MM.1S (cell line): ENCODE measurements at regions not wholly inside any gene's neighbourhood (a gene's known extent, or its start where the extent isn't known, plus 50 kb on each side); places are given as distances from the start of the nearest gene placed in this dataset.

ENCODE experiments used
- DNase-seq: peaks from one replicate; pipeline ENCODE4 v3.0.0-alpha.2; 2015
- H2AFZ ChIP-seq: fragments of 300-600 bp; sonication (generic); 2 replicates; pipeline ENCODE4 v1.6.0; 2016; ENCODE audit warnings: antibody characterized with exemption, low read length
- H3F3A ChIP-seq: fragments of 300-600 bp; sonication (generic); 2 replicates; pipeline ENCODE4 v1.6.1; 2016; ENCODE audit warnings: mild to moderate bottlenecking, antibody characterized with exemption, low read length, moderate library complexity, mixed read lengths; ENCODE audit not compliant: insufficient read depth
- H3K27ac ChIP-seq: fragments of 300-600 bp; sonication (generic); 2 replicates; pipeline ENCODE4 v1.5.1; 2016; ENCODE audit warnings: mild to moderate bottlenecking, low read length
- H3K27me3 ChIP-seq: fragments of 300-600 bp; sonication (generic); replicated peaks from 2 replicates; pipeline ENCODE4 v1.6.0; 2016; ENCODE audit warnings: low read length; ENCODE audit not compliant: insufficient read depth
- H3K36me3 ChIP-seq: fragments of 300-600 bp; sonication (generic); replicated peaks from 2 replicates; pipeline ENCODE4 v1.6.1; 2016; ENCODE audit warnings: mild to moderate bottlenecking, low read length, mixed read lengths; ENCODE audit not compliant: insufficient read depth
- H3K4me1 ChIP-seq: fragments of 300-600 bp; sonication (generic); 2 replicates; pipeline ENCODE4 v1.6.1; 2016; ENCODE audit warnings: low read length, mixed read lengths
- H3K4me2 ChIP-seq: fragments of 300-600 bp; sonication (generic); 2 replicates; pipeline ENCODE4 v1.6.0; 2016; ENCODE audit warnings: low read depth, low read length
- H3K4me3 ChIP-seq: fragments of 300-600 bp; sonication (generic); 2 replicates; pipeline ENCODE4 v1.5.1; 2016; ENCODE audit warnings: low read length, mixed read lengths
- H3K79me2 ChIP-seq: fragments of 300-600 bp; sonication (generic); 2 replicates; pipeline ENCODE4 v1.6.1; 2016; ENCODE audit warnings: mixed run types, low read length, mixed read lengths
- H3K9ac ChIP-seq: fragments of 300-600 bp; sonication (generic); 2 replicates; pipeline ENCODE4 v1.6.1; 2016; ENCODE audit warnings: low read length, mixed read lengths
- H3K9me2 ChIP-seq: fragments of 300-600 bp; sonication (generic); replicated peaks from 2 replicates; pipeline ENCODE4 v1.6.1; 2016; ENCODE audit warnings: mild to moderate bottlenecking, low read length, mixed read lengths; ENCODE audit not compliant: insufficient read depth
- H3K9me3 ChIP-seq: fragments of 300-600 bp; sonication (generic); replicated peaks from 2 replicates; pipeline ENCODE4 v1.6.1; 2016; ENCODE audit warnings: mild to moderate bottlenecking, low read length, mixed read lengths; ENCODE audit not compliant: insufficient read depth
- H4K20me1 ChIP-seq: fragments of 300-600 bp; sonication (generic); 2 replicates; pipeline ENCODE4 v1.6.1; 2016; ENCODE audit warnings: mild to moderate bottlenecking, low read length, moderate library complexity, mixed read lengths; ENCODE audit not compliant: insufficient read depth
- EZH2 ChIP-seq: fragments of 300-600 bp; sonication (generic); optimal IDR thresholded peaks from 2 replicates; pipeline ENCODE3; 2017; ENCODE audit warnings: low read depth, mild to moderate bottlenecking, antibody characterized with exemption, low read length, mixed read lengths
- EZH2phosphoT487 ChIP-seq: fragments of 300-600 bp; sonication (generic); IDR thresholded peaks from 2 replicates; pipeline ENCODE4 v1.6.1; 2018; ENCODE audit warnings: antibody characterized with exemption, low read length
- TF ChIP-seq, protein P1 (sequence below): fragments of 300-600 bp; sonication (generic); IDR thresholded peaks from 2 replicates; pipeline ENCODE4 v1.5.1; 2016; ENCODE audit warnings: antibody characterized with exemption, low read length, mixed read lengths

DNA sequence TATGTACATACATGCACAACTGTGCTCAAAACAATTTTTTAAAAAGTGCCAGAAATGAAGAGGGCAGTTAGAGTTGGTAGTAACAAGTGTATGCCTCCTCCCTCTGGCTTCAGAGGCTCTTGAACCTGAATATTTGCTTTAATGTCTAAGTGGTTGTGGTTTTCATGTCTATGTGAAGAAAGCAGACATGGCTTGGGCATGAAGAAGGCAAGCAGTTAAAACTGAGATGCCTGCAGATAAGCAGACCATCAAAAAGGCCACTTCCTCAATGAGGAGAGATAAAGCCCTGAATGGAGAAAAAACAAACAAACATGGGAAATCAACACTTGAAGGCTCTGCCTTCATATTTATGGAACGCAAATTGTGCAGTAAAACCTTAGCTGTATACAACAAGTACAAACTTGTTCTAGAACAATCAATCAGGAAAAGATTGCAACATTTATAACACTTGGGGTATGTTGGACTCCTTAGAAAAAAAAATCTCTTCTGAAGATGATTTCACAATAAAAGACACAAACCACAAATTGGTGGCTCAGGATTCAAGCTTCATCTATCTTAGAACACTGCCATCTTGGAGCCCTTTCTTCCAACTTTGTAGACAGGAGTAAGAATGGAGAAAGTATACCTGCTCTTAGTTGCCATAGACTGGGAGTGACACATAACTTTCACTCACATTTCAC, 52.7 kb upstream of the PLA2G4A start:
- Histone ChIP-seq H3K4me1 (peaks cover 40% of the 10 kb centered on the region), H2AFZ (no peak overlapping the region), H3K27me3 (no peaks in the 10 kb centered on the region), H3K27ac (no peak overlapping the region), H3K9me3 (no peaks in the 10 kb centered on the region), H3K4me2 (no peak overlapping the region), H4K20me1 (no peaks in the 10 kb centered on the region), H3K79me2 (no peaks in the 10 kb centered on the region), H3K36me3 (no peaks in the 10 kb centered on the region), H3F3A (peaks cover 19% of the 10 kb centered on the region), H3K9ac (no peak overlapping the region), H3K4me3 (no peak overlapping the region), H3K9me2 (no peaks in the 10 kb centered on the region)
- TF ChIP-seq EZH2phosphoT487 (no peak), EZH2 (no peak)
- TF ChIP-seq, protein P1, sequence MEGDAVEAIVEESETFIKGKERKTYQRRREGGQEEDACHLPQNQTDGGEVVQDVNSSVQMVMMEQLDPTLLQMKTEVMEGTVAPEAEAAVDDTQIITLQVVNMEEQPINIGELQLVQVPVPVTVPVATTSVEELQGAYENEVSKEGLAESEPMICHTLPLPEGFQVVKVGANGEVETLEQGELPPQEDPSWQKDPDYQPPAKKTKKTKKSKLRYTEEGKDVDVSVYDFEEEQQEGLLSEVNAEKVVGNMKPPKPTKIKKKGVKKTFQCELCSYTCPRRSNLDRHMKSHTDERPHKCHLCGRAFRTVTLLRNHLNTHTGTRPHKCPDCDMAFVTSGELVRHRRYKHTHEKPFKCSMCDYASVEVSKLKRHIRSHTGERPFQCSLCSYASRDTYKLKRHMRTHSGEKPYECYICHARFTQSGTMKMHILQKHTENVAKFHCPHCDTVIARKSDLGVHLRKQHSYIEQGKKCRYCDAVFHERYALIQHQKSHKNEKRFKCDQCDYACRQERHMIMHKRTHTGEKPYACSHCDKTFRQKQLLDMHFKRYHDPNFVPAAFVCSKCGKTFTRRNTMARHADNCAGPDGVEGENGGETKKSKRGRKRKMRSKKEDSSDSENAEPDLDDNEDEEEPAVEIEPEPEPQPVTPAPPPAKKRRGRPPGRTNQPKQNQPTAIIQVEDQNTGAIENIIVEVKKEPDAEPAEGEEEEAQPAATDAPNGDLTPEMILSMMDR: no peak
- DNase-seq: no peak

DNA sequence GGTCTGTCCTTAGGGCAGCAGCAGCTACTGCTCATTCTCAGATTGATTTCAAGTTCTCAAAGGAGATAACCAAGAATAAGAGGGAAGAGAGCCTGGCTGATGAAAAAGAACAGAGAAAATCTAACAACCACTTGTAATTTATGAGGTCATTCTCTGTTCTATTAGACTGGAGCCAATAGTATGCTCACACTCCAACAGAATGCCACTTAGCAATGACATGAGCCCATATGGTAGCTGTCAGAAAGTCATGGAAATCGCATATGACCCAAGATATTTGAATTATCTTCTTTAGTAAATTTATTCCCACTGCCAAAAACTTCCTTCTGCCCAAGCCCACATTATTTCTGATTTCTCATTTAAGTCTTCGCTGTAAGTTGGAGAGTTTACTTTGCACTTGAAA, 53.7 kb upstream of the PLA2G4A start:
- Histone ChIP-seq H3K9me3 (no peaks in the 10 kb centered on the region), H4K20me1 (no peaks in the 10 kb centered on the region), H3K79me2 (no peaks in the 10 kb centered on the region), H3K27ac (no peak overlapping the region), H3K36me3 (no peaks in the 10 kb centered on the region), H3K27me3 (no peaks in the 10 kb centered on the region), H3K4me1 (peaks cover 46% of the 10 kb centered on the region), H3K4me3 (no peak overlapping the region), H3K9me2 (no peaks in the 10 kb centered on the region), H3K9ac (no peak overlapping the region), H3K4me2 (no peak overlapping the region), H2AFZ (no peak overlapping the region), H3F3A (peaks cover 17% of the 10 kb centered on the region)
- DNase-seq: no peak
- TF ChIP-seq EZH2 (no peak), EZH2phosphoT487 (no peak)
- TF ChIP-seq, protein P1: no peak

DNA sequence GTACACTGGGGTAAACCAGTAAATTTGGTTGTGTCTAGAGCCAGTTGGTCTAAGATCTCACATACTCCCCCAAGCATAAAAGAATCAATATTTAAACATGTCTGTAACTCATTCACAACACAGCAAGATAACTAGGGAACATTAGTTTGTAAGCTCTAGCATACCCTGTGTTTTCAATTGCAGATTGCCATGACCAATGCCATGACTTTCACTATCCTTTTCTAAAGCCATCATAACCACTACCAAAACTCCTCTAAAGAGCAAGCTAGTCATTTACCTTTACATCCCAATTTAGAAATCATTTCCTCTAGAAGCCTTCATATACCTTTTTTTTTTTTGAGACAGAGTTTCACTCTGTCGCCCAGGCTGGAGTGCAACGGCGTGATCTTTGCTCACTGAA, 56.5 kb upstream of the PLA2G4A start:
- no peaks in the 10 kb centered on the region for H3K79me2 ChIP-seq
- no peaks in the 10 kb centered on the region for H3K9me2 ChIP-seq
- H3K27me3 ChIP-seq: no peaks in the 10 kb centered on the region
- peaks cover 31% of the 10 kb centered on the region for H3F3A ChIP-seq
- TF ChIP-seq EZH2phosphoT487 (no peak), EZH2 (no peak)
- TF ChIP-seq, protein P1: no peak
- H3K9me3 ChIP-seq: no peaks in the 10 kb centered on the region
- DNase-seq: peak; percentile 92
- peaks cover 61% of the 10 kb centered on the region for H3K4me1 ChIP-seq
- peak overlapping the region; percentile 58 for H3K27ac ChIP-seq
- peak overlapping the region; percentile 14; the same call in 1 of the 2 replicates for H3K4me3 ChIP-seq
- no peak overlapping the region for H2AFZ ChIP-seq
- peak overlapping the region; percentile 53 for H3K4me2 ChIP-seq
- no peaks in the 10 kb centered on the region for H3K36me3 ChIP-seq
- H3K9ac ChIP-seq: 0 out of 2 replicates have a peak overlapping the region, but pooled peaks have one; percentile 1
- H4K20me1 ChIP-seq: no peaks in the 10 kb centered on the region
